ENCODE measurements at regions not wholly inside any gene's neighbourhood (a gene's known extent, or its start where the extent isn't known, plus 50 kb on each side); places are given as distances from the start of the nearest gene placed in this dataset.

GRCh38 chr5:82499725-82500244, 221.6 kb upstream of the RPS23 start:
- intact Hi-C loops (cut with micrococcal nuclease; ENCODE audit: unreplicated experiment), result no loop called here
- CTCF ChIA-PET, result no interaction called here
- H3K4me3 ChIP-seq (ENCODE audit: low read depth, low read length, poor library complexity, severe bottlenecking), result no peak overlapping the region
- POLR2A ChIA-PET (ENCODE audit: low non-redundant PET), result no interaction called here
- no peak for DNase-seq (ENCODE audit: low spot score)
- H3K9me3 ChIP-seq (ENCODE audit: low read depth, low read length, poor library complexity, severe bottlenecking), result no peaks in the 10 kb centered on the region
- no peaks in the 10 kb centered on the region for H3K36me3 ChIP-seq (ENCODE audit: insufficient read depth, low read length, poor library complexity, severe bottlenecking)
- BruUV-seq (replicated peaks), result no TSS peak
- no peaks in the 10 kb centered on the region for H3K4me1 ChIP-seq (ENCODE audit: insufficient read depth, low read length, poor library complexity, severe bottlenecking)
- no peaks in the 10 kb centered on the region for H3K27me3 ChIP-seq (replicated peaks; ENCODE audit: insufficient read depth, low read depth, low read length, poor library complexity)
- TF ChIP-seq EZH2 (IDR thresholded peaks at IDR 0.05; ENCODE audit: borderline replicate concordance, low read depth, low read length, poor library complexity, severe bottlenecking), result no peak
- TF ChIP-seq CTCF (conservative IDR thresholded peaks at IDR 0.05; ENCODE audit: low read depth, low read length), result no peak
- no peak overlapping the region for H3K27ac ChIP-seq (ENCODE audit: low read depth, low read length, poor library complexity, severe bottlenecking)

GRCh38 chr5:82497242-82497641, 219.1 kb upstream of the RPS23 start:
- H3K4me3 ChIP-seq (ENCODE audit: low read depth, low read length, poor library complexity, severe bottlenecking), result no peak overlapping the region
- DNase-seq (ENCODE audit: low spot score), result no peak
- no peaks in the 10 kb centered on the region for H3K36me3 ChIP-seq (ENCODE audit: insufficient read depth, low read length, poor library complexity, severe bottlenecking)
- no TSS peak for BruUV-seq (replicated peaks)
- H3K27me3 ChIP-seq (replicated peaks; ENCODE audit: insufficient read depth, low read depth, low read length, poor library complexity), result no peaks in the 10 kb centered on the region
- no peaks in the 10 kb centered on the region for H3K9me3 ChIP-seq (ENCODE audit: low read depth, low read length, poor library complexity, severe bottlenecking)
- ChIA-PET POLR2A (ENCODE audit: low non-redundant PET) (no interaction called here), CTCF (no interaction called here)
- no peak for TF ChIP-seq EZH2 (IDR thresholded peaks at IDR 0.05; ENCODE audit: borderline replicate concordance, low read depth, low read length, poor library complexity, severe bottlenecking)
- intact Hi-C loops (cut with micrococcal nuclease; ENCODE audit: unreplicated experiment), result no loop called here
- no peaks in the 10 kb centered on the region for H3K4me1 ChIP-seq (ENCODE audit: insufficient read depth, low read length, poor library complexity, severe bottlenecking)
- H3K27ac ChIP-seq (ENCODE audit: low read depth, low read length, poor library complexity, severe bottlenecking), result no peak overlapping the region

GRCh38 chr5:82494942-82495341, 216.8 kb upstream of the RPS23 start:
- ChIA-PET CTCF (interaction anchor here (0.5 to 0.7 kb wide), 2 partner anchors 534 to 668 kb away, joined by 4 to 5 read pairs; no protein-coding TSS in a partner anchor), POLR2A (ENCODE audit: low non-redundant PET) (no interaction called here)
- H3K27me3 ChIP-seq (replicated peaks; ENCODE audit: insufficient read depth, low read depth, low read length, poor library complexity), result no peaks in the 10 kb centered on the region
- intact Hi-C loops (cut with micrococcal nuclease; ENCODE audit: unreplicated experiment), result no loop called here
- H3K4me1 ChIP-seq (ENCODE audit: insufficient read depth, low read length, poor library complexity, severe bottlenecking), result no peaks in the 10 kb centered on the region
- H3K4me3 ChIP-seq (ENCODE audit: low read depth, low read length, poor library complexity, severe bottlenecking), result no peak overlapping the region
- H3K36me3 ChIP-seq (ENCODE audit: insufficient read depth, low read length, poor library complexity, severe bottlenecking), result no peaks in the 10 kb centered on the region
- TF ChIP-seq EZH2 (IDR thresholded peaks at IDR 0.05; ENCODE audit: borderline replicate concordance, low read depth, low read length, poor library complexity, severe bottlenecking) (no peak), CTCF (conservative IDR thresholded peaks at IDR 0.05; ENCODE audit: low read depth, low read length) (peak; percentile 44)
- peak; percentile 4 for DNase-seq (ENCODE audit: low spot score)
- H3K27ac ChIP-seq (ENCODE audit: low read depth, low read length, poor library complexity, severe bottlenecking), result no peak overlapping the region
- no peaks in the 10 kb centered on the region for H3K9me3 ChIP-seq (ENCODE audit: low read depth, low read length, poor library complexity, severe bottlenecking)
- BruUV-seq (replicated peaks), result no TSS peak

- no TSS peak for BruUV-seq (replicated peaks)
- no peak overlapping the region for H3K27ac ChIP-seq (ENCODE audit: low read depth, low read length, poor library complexity, severe bottlenecking)
- no peaks in the 10 kb centered on the region for H3K4me1 ChIP-seq (ENCODE audit: insufficient read depth, low read length, poor library complexity, severe bottlenecking)
- no peak overlapping the region for H3K4me3 ChIP-seq (ENCODE audit: low read depth, low read length, poor library complexity, severe bottlenecking)
- no peak for DNase-seq (ENCODE audit: low spot score)
- ChIA-PET POLR2A (ENCODE audit: low non-redundant PET) (no interaction called here), CTCF (no interaction called here)
- intact Hi-C loops (cut with micrococcal nuclease; ENCODE audit: unreplicated experiment), result no loop called here
- no peaks in the 10 kb centered on the region for H3K27me3 ChIP-seq (replicated peaks; ENCODE audit: insufficient read depth, low read depth, low read length, poor library complexity)
- no peaks in the 10 kb centered on the region for H3K36me3 ChIP-seq (ENCODE audit: insufficient read depth, low read length, poor library complexity, severe bottlenecking)
- no peak for TF ChIP-seq EZH2 (IDR thresholded peaks at IDR 0.05; ENCODE audit: borderline replicate concordance, low read depth, low read length, poor library complexity, severe bottlenecking)
- no peaks in the 10 kb centered on the region for H3K9me3 ChIP-seq (ENCODE audit: low read depth, low read length, poor library complexity, severe bottlenecking)
Measured at GRCh38 chr5:82493221-82493620, 215.1 kb upstream of the RPS23 start.

All from A673 (cell line).